ENCODE measurements at regions not wholly inside any gene's neighbourhood (a gene's known extent, or its start where the extent isn't known, plus 50 kb on each side); places are given as distances from the start of the nearest gene placed in this dataset.
A peak's percentile ranks its signal among the peaks of the same experiment; 100 is the strongest.

DNA sequence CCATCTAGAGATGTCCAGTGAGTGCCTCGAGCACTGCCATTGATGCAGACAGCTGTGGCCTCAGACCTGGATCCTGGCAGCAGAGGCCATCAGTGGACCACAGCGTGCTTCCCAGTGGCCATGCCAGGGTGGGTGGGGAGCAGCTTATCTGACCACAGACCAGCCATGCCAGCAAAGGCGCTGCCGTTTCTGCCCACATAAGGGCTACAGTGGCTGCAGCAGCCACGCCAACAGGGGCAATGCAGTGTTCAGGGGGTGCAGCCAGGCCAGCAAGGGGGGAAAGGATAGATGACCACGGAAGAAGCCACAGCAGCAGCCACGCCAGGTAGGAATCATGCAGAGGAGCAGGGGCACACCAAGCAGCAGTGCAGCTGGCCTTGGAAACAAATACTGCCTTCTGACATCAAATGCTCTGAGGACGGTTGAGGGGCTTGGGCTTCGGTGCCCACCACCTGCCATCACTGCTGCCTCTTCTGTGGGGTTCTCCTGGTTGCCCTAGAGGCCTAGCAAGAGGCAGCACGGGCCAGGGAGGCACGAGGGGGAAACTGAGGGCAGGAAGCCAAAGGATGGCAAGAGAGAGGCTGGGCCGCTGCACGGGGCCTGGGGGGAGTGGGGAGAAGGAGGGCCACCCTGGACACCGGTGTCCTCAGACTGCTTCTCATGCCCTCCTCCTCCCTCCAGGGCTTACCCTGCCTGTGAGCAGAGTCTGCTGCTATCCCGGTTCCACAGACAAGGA lies 94.7 kb upstream of the RUNX3 start:
- DNase-seq (ENCODE audit: low read depth): no peak

DNA sequence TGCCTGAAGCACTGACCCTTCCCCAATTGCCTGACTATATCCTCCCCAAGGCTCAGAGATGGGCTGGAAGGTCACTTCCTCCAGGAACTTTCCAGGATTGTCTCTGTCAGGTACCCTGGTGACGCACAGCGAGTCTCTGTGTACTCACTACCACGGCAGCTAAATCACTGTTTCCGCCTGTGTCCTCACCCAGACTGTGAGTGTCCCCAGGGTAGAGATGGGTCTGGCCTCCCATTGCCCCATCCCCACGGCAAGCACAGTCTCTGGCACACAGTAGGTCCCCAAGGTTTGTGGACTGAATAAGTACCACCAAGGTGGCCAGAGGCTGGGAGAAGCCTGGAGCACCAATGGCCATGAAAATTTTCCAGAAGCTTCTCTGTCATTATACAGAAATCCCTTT lies 93.8 kb upstream of the RUNX3 start:
- no peak for DNase-seq (ENCODE audit: low read depth)

DNA sequence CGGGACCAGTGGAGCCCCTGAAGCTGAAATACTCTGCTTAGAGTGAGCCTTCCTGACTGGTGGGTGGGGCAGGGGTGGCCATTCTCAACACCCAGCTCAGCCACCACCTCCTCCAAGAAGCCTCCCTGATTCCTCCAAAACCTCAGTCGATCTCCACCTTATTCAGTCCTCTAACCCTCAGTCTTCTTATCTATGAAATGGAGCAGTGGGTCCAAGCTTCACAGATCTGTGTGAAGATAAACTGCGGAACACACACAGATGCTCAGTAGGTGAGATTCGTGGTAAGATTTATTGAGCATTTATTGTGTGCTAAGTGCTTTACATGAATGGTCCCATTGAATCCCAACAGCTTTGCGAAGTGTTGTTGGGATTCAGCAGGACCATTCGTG lies 93.1 kb upstream of the RUNX3 start:
- DNase-seq (ENCODE audit: low read depth): no peak

DNA sequence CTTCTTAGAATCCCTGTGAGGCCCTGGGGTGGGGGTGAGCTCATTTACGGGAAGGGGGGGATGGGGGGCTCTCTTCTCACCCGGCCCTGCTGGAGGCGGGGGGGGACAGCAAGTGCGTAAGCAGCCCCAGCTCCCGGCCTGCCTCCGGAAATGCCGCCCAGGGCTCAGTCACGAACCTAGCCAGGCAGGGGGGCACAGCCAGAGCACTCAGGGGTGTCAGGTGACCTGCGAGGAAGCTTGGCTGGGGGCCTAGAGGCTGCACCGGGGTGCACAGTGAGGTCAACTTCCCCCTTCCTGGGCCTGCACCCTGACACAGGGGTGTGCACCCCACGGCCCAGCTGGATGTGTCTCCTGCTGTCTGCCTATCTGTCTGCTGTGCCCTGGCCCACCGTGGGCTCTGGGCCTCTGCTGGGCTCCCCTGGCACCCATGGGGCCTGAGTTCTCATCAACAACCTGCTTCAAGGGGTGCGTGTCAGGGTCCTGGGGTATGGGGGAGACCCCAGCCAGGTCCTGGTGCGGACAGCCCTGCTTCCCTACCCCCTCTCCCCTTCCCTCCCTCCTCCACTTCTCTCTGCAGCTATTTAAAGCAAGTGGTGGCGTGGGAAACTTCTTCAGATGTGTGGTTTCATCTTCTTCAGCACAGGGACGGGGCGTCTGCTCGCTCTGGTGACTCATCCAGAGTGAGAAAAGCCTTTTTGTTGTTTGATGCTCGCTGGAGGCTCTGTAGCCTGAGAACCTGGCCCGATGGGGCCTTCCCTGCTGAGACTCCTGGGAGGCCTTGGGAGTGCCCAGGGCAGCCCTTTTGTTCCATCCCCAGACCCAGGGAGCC lies 92.5 kb upstream of the RUNX3 start:
- peak; percentile 99 for DNase-seq (ENCODE audit: low read depth)

DNA sequence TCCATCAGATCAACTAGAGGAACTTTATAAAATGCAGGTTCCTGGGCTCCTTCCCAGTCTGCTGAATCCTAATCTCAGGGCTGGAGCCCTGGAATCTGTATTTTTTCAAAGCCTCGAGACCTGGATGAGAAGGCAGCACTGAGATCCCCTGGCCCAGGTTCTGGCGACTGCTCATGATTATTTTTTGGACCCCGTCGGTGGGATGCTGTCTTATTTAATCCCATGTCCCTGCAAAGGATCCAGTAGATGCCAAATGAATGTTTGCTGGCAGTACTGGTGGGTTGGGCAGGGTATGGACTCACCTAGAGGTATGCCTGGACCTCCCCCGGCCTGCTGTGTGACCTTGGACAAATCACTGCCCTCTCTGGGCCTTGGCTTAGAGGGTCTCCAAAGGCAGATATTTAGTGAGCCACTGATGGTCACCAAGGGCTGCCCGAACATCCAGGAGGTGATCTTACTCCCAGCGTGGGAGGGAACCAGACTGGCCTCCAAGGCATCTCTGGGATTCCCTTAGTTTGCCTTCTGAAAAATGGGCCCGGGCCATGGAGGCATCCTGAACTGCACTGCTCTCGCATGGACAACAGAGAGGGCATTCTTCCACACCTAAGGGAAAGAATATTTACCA lies 91.6 kb upstream of the RUNX3 start:
- no peak for DNase-seq (ENCODE audit: low read depth)

DNA sequence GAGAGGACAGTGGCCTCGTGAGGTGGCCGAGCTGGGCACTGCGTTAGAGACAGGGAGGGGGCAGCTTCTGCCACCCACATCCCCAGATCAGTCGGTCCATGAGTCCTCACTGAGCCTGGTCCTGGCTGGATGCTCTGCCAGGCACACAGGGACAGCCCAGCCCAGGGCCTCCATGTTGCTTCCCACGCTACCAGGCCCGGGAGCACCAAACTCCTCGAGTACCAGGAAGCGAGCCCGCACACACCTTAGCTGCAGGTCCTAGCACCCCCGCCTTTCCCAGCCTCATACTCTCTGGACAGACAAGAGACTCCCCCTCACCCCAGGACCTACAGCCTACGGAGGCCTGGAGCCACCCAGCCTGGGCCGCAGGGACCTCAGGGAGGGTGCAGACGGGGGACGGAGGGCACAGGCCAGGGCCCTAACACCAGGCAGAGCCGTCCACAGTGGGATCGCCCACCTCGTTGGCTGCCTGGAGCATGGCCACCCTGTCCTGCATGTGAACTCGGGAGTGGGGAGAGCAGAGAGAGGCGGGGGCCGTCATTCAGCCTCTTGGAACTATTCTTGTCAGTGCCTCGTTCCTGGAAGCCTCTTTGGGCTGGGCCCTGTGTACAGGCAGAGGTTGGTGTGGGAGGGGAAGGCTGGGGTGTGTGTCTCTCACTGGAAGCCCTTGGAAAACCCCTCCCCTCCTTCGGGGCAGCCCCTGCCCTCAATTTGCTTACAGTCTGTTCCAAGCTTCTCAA lies 90.9 kb upstream of the RUNX3 start:
- DNase-seq (ENCODE audit: low read depth): no peak

DNA sequence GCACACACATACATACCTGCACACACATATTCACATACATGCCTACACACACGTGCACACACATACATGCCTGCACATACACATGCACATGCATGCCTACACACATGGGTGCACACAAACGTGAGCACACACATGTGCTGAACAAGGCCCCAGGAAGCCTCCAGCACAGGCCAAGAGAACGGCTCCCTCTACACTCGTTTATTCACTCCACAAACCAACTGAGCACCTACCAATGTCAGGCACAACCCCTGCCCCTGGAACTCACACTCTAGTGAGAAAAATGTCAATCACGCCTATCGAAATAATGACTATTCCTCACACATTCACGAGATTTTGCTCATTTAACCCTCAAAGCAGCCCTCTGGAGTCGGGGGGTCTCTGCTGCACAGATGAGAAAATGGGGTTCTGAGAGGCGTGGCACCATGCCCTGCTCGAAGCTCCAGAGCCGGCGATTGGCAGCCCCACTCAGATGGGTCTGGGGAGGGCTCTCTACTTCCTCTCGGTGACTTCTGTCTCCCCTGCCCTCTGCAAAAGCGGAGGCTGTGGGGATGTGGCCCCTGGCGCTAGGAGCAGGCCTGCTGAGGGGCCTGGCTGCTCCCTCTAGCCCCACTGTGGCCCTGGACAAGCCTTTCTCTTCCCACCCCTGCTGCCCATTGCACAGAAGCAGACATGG lies 90.2 kb upstream of the RUNX3 start:
- DNase-seq (ENCODE audit: low read depth): no peak

DNA sequence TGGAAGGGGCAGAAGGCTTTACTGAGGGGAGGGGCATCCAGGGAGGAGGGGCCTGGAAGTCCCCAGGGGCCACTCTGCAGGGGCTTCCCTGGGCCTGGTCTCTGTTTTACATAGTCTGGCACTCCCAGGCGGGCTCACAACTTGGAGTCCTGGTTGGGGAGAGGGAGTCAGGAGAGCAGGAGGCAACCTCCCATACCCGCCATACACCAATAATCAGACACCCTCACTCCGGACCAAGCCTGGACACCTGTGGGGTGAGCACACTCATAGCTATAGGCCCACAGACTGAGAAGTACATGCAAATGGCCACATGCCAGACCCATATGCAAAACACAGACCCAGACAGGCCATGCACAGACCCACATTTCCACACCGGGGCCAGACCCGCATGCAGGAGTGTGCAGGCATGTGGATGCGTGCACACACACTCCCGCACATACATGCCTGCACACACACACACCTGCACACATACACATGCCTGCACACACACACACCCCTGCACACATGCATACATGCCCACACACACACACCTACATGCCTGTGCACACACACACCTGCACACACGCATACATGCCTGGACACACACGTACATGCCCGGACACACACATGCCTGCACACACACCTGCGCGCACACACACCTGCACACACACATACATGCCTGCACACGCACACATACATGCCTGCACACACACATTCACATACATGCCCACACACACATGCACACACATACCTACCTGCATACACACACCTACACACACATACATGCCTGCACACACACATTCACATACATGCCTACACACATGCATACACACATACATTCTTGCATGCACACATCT lies 89.5 kb upstream of the RUNX3 start:
- no peak for DNase-seq (ENCODE audit: low read depth)

DNA sequence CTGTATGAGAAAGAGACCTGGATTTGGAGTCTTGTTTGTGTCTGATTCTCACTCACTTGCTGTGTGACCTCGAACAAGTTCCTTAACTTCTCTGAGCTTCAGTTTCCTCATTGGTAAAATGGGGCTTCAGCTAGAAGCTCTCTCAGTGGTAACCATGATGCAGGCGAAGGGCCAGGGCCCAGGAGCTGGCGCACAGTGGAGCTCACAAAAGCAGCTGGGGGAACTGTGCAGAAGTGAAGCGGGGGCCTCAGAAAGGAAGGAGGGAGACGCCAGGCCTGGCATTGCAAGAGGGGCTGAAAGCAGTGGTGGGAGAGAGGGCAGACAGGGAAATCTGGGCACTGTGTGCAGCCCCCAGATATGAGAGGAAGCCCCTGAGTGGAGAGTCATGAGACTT lies 88.9 kb upstream of the RUNX3 start:
- DNase-seq (ENCODE audit: low read depth): no peak

DNA sequence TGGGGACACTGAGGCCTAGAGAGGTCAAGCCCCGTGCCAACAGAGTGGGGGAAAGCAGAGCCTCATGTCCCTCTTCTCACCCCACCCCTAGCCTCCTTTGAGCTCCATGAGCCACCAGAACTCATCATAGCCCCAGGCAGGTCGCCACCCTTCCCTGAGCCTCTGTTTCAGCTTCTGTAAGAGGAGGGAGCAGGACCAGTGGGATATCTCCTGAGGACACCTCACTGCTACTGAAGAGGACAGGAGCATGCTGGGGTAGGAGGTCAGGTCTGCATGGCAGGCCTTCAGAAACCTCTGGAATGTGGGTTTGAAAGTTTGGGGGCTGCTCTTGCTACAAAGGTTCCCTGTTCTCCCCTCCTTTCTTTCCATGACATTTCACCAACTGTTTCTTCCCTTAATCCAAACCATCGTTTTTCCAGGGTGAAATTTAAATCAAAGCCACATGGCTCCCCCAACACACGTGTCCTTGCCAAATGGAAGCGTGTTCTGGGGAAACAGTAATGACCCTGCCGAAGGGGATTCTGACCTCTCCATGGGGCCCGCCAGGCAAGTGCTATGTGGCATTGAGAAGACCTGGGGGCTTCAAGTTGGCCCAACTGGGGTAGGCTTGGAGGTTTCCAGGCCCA lies 88.1 kb upstream of the RUNX3 start:
- no peak for DNase-seq (ENCODE audit: low read depth)

DNA sequence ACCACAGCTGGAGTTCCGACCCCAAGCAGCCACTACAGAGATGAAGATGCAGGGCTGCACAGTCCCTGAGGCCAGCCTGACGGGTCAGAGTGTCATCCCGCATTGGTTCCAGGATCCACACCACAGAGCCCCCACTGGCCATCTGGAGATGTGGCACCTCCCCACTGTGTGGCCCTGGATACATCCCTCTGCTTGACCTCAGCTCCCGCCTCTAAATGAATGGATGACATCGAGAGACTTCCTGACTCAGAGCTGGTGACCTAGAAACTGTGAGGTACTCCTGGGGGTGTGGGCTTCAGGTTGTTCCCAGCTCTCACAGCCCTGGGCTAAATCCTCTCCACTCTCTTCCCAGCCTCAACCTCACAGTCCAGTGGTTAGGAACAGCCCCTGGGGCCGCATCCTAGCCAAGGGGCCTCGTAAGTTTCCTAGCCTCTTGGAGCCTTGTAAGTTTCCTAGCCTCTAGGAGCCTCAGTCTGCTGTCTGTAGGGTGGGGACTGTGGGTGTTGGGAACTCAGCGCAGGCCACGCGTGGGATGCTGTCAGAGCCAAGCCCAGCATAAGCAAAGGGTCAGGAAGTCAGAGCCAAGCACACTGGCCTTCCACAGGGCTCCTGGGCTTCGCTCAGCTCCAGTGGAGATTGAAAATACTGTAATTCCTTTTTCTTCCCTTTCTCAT lies 87.5 kb upstream of the RUNX3 start:
- peak; percentile 52 for DNase-seq (ENCODE audit: low read depth)

DNA sequence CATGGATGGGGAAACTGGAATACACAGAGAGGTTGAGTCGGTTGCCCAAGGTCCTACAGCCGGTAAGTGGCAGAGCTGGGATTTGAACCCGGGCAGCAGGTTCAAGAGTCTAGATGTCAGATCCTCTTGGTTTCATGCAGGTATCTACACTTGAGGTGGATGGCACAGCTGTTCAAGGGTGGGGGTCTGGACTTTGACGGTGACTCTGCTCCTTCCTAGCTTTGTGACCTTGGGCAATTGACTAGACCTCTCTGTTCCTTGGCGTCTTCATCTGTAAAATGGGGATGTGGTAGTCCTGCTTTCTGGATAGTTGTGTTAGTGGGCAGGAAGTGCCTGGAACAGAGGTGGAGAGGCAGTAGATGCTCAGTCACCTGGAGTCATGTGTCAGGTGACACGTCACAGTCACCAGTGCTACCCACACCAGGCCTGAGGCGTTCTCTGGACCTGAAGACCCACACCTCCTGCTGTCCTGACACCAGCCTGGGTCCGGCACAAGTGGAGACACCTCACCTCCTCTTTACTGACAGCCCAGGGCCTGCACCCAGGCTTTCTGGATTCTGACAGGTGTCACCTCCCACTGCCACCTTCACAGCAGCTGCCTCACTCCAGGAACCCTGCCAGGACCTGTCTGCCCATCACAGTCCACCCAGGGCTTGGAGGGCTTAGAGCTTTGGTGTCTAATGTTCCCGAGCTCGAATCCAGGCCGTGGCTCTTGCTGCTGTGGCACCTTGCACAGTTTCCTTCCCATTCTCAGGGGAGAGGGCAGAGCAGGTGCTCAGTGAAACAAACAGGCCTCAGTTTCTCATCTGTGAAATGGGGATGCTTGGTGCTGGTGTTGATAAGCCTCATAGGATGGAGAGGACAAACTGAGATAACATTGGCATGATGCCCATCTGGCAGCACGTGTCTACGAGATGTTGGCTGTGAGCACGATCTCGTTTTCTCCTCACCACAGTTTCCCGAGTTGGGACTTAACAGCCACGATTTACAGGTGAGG lies 83.2 kb upstream of the RUNX3 start:
- no peak for DNase-seq (ENCODE audit: low read depth)

DNA sequence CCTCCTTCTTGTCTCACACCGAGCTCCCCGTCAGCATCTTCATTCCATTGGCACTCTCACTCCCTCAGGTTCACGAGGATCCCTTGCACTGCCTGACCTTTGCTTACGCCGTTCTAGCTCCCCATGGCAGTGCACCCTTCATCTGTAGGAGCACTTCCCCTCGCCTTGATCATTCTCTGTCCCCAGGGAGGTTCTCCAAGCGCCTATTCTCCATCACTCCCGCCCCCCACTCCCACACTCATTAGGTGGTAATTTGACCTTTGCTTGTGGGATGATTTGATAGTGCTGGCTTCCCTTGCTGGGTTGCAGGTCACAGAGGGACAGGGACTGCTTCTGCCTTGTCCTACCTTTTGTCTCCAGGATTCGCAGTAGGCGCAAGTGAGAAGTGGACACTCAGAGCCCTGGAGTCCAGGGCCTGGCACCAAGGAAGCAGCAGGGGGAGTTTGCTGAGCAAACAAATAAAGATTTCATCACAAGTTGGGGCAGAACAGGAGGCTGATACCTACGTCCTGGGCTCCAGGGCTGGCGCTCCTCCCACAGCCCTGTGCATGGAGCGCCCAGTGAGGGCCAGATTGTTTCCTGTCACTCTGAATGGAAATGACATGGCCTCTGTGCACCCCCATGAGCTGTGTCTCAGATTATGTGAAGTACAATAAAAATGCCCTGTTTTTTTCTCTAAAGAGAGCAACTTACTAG lies 82.0 kb upstream of the RUNX3 start:
- no peak for DNase-seq (ENCODE audit: low read depth)

DNA sequence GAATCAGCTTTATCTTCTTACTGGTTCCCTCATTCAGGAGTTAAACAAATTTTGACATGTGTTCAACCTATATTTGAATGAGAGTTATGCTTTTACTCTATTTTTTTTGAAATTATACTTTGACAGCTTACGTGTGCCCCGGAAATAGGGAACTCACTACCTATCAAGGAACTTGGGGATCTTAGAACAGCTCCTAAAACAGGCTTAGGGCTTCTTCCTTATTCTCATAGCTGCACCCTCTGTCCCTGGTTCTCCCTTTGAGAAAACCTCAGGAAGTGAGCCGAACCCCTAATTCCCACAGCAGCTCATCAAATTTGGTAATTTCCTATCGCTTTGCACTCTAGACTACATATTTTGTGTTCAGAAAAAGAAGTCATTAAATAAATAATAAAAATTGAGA lies 81.2 kb upstream of the RUNX3 start:
- DNase-seq (ENCODE audit: low read depth): no peak

DNA sequence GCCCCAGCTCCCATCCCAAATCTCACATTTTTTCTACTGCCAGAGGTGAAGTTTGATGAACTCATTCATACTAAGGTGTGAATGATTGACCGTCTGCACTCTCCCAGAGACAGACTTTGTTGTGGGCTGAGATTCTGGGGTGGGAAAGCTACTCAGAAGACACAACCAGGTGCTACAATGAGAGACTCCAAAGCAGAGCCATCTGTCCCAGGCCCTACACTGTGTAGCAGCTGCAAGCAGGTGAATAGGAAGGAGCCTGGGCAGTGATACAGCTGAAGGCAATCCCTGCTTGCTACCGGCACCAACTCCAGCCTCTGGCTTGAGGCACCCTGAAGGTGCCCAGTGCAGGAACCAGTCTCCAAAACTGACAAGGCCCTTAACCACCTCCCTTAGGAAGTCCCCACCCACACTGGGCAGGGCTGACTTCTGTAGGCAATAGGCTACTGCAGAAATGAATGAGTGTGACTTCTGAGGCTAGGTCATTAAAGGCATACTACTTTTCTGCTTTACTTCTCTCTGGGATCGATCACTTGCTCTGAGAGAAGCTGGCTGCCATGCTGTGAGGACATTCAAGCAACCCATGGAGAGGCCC lies 79.7 kb upstream of the RUNX3 start:
- no peak for DNase-seq (ENCODE audit: low read depth)

DNA sequence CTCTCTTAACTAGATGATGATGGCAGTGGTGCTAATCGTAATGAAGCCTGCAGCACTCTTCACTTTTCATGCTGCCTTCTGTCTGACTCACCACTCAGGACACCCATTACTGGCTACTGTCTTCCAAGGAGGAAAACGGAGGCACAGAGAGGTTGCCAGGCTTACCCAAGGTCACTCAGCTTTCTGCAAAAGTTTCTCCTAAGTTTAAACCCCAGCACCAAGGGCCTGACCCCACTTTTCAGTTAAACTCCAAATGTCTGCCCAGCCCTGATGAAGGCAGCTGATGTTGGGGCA lies 78.1 kb upstream of the RUNX3 start:
- DNase-seq (ENCODE audit: low read depth): no peak
